ENCODE measurements at regions not wholly inside any gene's neighbourhood (a gene's known extent, or its start where the extent isn't known, plus 50 kb on each side); places are given as distances from the start of the nearest gene placed in this dataset.

DNA sequence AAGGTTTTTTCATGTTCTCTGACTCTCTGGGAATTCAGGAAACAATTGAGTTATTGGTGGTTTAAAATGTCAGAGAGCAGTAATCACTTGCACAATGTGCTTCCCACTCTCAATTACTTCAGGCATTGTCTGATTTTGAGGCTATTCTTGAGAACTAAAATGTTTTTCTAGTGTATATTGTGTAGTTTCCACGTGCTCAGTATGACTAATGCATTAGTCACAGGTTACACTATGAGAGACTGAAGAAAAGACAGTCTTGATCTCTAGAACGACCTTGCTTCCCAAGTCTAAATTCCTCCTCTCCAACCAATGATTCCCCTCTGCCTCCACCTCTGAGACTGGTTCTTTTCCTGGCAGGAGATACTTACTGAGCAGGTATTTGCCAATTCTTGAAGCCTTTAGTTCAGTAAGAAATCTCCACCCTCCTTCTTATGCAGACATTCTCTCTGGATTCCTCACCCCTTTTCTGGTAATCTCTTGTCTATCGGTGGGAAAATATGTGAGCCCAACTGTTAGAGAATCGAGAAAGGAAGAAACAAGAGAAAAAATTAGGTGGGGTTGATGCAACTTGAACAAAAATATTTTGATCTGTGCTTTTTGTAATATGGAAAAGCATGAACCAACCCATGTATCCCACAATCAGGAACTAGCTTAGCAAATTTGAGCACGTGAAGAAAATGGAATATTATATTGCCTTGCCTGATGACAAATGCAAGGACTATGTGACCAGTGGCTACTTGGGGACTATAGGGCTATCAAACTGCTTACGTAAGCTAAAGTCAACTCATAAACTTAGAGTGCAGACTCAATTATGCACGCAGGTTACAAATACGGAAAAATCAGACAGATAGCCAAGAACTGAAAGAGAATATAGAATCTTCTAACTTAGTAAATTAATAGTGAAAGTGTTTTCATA is 61.1 kb upstream of the SLC22A16 start:
- Histone ChIP-seq H3K27ac (peak overlapping the region; percentile 60 to 72), H3K36me3 (no peaks in the 10 kb centered on the region), H3K27me3 (replicated peaks; ENCODE audit: insufficient read depth) (no peaks in the 10 kb centered on the region), H3K4me3 (no peak overlapping the region), H3K9me3 (no peaks in the 10 kb centered on the region), H3K4me1 (replicated peaks) (no peaks in the 10 kb centered on the region)
- peak; percentile 62 for TF ChIP-seq POLR2AphosphoS5 (IDR thresholded peaks at IDR 0.05)
- TF ChIP-seq, protein P1, sequence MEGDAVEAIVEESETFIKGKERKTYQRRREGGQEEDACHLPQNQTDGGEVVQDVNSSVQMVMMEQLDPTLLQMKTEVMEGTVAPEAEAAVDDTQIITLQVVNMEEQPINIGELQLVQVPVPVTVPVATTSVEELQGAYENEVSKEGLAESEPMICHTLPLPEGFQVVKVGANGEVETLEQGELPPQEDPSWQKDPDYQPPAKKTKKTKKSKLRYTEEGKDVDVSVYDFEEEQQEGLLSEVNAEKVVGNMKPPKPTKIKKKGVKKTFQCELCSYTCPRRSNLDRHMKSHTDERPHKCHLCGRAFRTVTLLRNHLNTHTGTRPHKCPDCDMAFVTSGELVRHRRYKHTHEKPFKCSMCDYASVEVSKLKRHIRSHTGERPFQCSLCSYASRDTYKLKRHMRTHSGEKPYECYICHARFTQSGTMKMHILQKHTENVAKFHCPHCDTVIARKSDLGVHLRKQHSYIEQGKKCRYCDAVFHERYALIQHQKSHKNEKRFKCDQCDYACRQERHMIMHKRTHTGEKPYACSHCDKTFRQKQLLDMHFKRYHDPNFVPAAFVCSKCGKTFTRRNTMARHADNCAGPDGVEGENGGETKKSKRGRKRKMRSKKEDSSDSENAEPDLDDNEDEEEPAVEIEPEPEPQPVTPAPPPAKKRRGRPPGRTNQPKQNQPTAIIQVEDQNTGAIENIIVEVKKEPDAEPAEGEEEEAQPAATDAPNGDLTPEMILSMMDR (IDR thresholded peaks at IDR 0.05): no peak
- no peak for DNase-seq (ENCODE audit: low spot score)
- WGBS: 39% methylated on average over 8 of the region's 8 CpGs
- intact Hi-C loops (cut with DNase I): no loop called here

GRCh38 chr6:110534731-110535492 is 58.5 kb upstream of the SLC22A16 start:
- intact Hi-C loops (cut with DNase I): no loop called here
- Histone ChIP-seq H3K36me3 (no peaks in the 10 kb centered on the region), H3K27me3 (replicated peaks; ENCODE audit: insufficient read depth) (no peaks in the 10 kb centered on the region), H3K9me3 (no peaks in the 10 kb centered on the region), H3K4me1 (replicated peaks) (peaks cover 3% of the 10 kb centered on the region), H3K27ac (peak overlapping the region; percentile 5 to 72), H3K4me3 (no peak overlapping the region)
- peak; percentile 65 for DNase-seq (ENCODE audit: low spot score)
- TF ChIP-seq, protein P1 (IDR thresholded peaks at IDR 0.05): peak in 3 of 4 experiments; percentile 15 to 49 (median 32)
- TF ChIP-seq POLR2AphosphoS5 (IDR thresholded peaks at IDR 0.05) (peak; percentile 51), POLR2A (IDR thresholded peaks at IDR 0.05) (no peak)
- 40% methylated on average over 3 of the region's 3 CpGs for WGBS

DNA sequence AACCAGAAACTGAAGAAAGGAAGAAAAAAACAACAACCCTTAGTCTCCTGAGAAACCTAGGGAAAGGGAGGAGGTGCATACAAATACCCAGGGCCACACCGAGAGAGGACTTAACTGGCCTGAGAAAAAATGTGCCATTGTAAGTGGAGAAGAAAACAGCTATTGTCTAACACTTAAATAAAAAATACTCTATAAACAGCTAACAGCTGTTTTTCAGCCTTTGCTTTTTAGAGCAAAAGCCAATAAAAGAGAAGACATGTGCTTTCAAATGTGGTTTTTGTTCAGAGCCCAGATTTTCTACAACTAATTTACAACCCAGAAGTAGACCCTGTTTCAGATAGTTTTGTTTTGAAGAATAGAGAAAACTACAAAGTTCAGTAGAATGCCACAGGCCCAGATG is 56.0 kb upstream of the SLC22A16 start:
- no peak for TF ChIP-seq POLR2AphosphoS5 (IDR thresholded peaks at IDR 0.05)
- TF ChIP-seq, protein P1 (IDR thresholded peaks at IDR 0.05): no peak
- no peak for TF ChIP-seq POLR2A (IDR thresholded peaks at IDR 0.05)
- Histone ChIP-seq H3K36me3 (no peaks in the 10 kb centered on the region), H3K27ac (peak overlapping the region; percentile 46 to 72), H3K4me3 (no peak overlapping the region), H3K4me1 (replicated peaks) (peaks cover 14% of the 10 kb centered on the region), H3K9me3 (no peaks in the 10 kb centered on the region), H3K27me3 (replicated peaks; ENCODE audit: insufficient read depth) (no peaks in the 10 kb centered on the region)
- intact Hi-C loops (cut with DNase I): no loop called here
- 36% methylated on average over 1 of the region's 1 CpG for WGBS
- DNase-seq (ENCODE audit: low spot score): no peak

GRCh38 chr6:110530671-110531070 is 54.3 kb upstream of the SLC22A16 start:
- Histone ChIP-seq H3K9me3 (no peaks in the 10 kb centered on the region), H3K4me3 (no peak overlapping the region), H3K36me3 (no peaks in the 10 kb centered on the region), H3K4me1 (replicated peaks) (peaks cover 14% of the 10 kb centered on the region), H3K27ac (no peak overlapping the region), H3K27me3 (replicated peaks; ENCODE audit: insufficient read depth) (no peaks in the 10 kb centered on the region)
- intact Hi-C loops (cut with DNase I): no loop called here
- WGBS: 93% methylated on average over 2 of the region's 2 CpGs
- TF ChIP-seq POLR2A (IDR thresholded peaks at IDR 0.05) (no peak), POLR2AphosphoS5 (IDR thresholded peaks at IDR 0.05) (no peak)
- TF ChIP-seq, protein P1 (IDR thresholded peaks at IDR 0.05): no peak
- no peak for DNase-seq (ENCODE audit: low spot score)
